GM21786 (cell line): ENCODE measurements at regions not wholly inside any gene's neighbourhood (a gene's known extent, or its start where the extent isn't known, plus 50 kb on each side); places are given as distances from the start of the nearest gene placed in this dataset.

Source experiments
- ATAC-seq: cut with Tn5 transposase; IDR thresholded peaks from one replicate; pipeline ENCODE4 v1.9.1; 2021; ENCODE audit not compliant: unreplicated experiment

- ATAC-seq, result no peak
Observed at GRCh38 chr2:200208041-200208440, 98.5 kb upstream of the SPATS2L start.

- ATAC-seq, result no peak
Observed at GRCh38 chr2:200209030-200209429, 97.5 kb upstream of the SPATS2L start.

DNA sequence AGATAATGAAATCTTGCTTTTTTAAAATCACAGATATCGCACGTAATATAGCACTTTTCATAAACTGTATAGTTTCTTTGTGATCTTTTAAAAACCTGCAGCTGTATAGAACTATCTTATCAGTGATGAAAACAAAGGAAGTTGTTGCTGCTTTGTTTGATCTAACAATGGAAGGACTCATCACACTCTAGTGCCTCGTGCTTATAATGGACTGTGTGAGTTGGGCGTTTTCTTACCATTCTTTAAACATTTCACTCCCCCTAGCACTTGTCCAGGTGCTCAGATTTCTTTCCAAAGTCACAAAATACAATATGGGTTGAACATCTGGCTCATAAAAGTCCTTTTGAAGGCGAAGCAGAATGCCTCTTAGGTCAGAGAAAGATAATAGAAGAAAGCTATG lies 94.8 kb upstream of the SPATS2L start:
- no peak for ATAC-seq

- no peak for ATAC-seq
Observed at GRCh38 chr2:200212862-200213425, 93.5 kb upstream of the SPATS2L start.

DNA sequence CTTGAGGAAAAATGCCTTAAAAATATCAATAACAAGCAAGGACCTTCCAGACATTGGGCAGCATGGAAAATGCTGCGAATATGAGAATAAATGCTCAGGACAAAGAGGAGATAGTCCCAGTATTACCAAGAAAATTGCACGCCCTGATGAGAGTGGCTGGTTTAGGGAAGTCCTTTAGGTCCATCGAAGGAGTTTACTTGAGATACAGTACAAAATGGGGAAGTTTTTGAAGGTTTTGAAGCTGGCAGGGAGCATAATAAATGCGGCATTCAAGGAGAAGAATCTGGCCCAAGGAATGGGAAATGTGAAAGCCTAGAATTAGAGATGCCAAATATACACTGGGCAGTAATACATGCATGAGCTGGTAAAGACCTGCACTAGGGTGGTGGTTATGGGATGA lies 90.2 kb upstream of the SPATS2L start:
- ATAC-seq, result no peak

DNA sequence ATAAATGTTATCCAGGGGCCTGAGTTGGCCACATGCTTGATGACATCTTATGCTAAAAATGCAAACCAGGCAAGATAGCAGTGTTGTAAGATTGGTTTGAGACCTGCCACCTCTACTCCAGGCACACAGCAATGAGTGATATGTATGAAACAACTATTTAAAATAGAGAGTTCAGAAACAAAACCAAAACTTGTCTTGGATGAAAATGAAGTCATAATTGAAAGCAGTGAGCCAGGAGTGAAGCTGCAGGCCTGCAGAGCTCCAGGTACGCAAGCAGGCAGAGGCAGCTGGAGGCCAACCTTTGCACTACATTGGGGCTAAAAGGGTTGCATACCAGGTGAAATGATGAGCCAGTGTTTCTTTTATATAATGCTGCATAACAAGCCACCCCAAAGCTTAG lies 89.2 kb upstream of the SPATS2L start:
- ATAC-seq, result no peak

GRCh38 chr2:200218645-200219044 lies 87.8 kb upstream of the SPATS2L start:
- no peak for ATAC-seq

- ATAC-seq, result no peak
Observed at GRCh38 chr2:200219309-200220113, 87.0 kb upstream of the SPATS2L start.

DNA sequence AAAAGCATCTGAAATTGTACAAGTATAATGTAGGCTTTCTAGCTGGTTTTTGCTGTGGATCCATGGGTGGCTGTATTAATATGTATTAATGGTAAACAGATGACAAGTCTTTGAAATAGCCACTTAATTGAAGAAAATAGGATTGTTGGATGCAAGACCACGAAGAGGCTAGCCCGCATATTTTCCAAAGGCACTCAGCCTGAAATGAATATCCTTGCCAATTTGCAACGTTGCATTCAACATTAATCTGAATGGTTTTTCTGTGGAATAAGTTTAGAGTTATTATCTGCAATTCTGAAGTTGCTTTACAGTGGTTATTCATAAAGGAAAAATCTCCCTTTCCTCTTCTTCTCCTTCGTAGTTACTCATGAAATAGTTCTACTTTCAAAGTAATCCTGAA lies 86.2 kb upstream of the SPATS2L start:
- no peak for ATAC-seq

- ATAC-seq, result no peak
Observed at GRCh38 chr2:200221055-200221955, 85.2 kb upstream of the SPATS2L start.

GRCh38 chr2:200222791-200223190 lies 83.7 kb upstream of the SPATS2L start:
- ATAC-seq, result no peak

DNA sequence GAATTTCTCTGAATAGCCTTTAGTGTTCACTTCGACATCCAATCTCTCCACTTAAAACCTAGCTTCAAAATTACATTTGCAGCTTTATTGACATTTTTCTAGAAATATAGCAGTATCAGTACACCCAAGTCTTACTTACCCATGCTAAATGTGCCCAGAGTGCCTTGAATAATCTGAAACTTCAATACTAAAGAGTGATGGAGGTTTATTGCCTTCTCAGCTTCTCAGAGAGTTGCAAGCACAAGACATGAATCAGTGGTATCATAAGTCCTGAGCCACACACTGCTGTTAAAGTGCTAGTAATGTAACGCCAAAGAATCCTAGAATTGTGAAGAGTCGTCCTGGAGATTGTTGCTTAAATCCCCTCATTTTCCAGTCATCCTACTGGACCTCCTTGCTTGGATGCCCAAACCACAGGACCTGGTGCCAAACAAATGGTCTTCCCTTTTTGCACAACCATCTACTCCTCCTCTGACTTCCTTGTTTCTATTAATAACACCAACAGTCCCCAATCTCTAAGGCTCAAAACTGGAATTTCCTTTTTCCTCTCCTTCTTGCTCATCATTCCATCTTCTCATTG lies 83.2 kb upstream of the SPATS2L start:
- ATAC-seq, result no peak

DNA sequence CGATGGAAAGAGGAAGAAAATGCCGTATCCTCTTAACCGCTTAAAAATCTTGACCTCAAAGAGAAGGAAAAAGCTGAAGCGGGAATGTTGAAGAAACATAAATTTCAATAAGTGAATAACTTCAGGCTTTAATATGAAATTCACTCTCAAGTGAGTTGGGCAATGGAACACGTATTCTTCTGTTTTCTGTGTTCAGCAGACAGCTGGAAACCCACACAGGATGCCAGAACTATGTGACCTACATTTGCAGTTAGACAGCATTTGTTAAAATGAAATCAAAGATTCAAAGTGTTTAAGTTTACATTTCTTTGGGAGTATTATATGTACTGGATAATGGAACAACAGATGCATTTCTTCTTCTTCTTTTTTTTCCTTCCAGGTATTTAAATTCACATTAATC lies 80.5 kb upstream of the SPATS2L start:
- ATAC-seq, result no peak

DNA sequence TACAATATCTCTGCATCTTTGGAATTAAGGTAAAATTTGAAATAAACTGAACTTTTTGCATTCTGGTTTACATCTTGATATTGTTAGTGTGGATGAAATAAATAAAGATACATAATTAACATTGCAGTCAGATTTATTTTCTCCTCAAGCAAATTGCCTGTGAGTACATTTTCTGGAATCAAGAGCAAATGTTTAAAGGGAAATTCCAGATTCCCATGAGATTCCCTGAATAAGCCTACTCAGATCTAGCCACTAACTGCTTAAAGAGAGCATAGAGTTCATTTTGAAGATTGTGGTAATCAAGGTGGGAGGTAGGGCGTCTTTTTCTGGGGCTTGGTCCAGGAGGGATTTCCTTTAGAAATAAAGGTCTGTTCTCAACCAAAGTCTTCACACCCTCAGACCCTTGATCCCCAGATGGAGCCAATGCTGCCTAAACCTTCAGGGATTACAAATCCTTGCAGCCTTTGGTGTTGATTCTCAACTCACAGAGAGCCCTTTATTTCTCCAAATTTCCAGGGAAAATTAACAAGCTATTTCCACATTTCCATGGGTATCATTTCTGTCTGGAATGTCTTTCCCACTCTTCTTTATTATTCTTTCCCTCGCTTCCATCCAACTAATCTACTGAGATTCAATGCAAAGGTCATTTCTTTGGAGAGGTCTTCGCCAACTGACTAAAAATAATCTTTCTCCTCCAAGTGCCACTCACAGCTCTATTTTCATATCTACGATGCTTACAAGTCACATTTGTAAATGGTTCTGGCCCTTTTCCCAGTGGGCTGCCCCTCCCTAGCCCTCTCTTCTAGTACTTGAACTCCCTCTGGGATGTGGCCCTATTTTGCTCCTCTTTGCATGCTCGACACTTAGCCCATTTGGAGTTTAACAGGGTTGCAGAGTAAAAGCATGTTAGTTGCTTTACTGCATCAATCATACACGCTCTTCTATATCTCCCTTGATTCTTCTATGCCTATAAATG lies 79.8 kb upstream of the SPATS2L start:
- ATAC-seq, result no peak

DNA sequence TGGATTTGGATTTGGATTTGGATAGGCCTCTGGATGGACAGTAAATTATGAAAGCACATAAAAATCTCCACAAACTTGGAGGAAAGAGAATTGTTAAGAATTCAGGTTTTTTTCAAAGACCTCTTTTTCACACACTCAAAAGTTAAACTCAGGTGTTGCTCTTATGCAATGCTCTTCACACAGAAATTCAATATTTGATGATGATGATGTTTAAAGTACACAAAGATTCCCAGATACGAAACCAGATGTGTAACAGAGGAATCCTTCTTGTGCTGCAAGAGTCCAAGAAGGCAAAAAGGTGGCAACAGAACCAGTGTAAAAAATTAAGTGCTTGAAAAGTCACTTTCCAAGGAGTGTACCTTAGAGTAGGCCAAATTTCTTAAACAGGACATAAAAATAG lies 75.8 kb upstream of the SPATS2L start:
- no peak for ATAC-seq

- ATAC-seq, result no peak
Observed at GRCh38 chr2:200235533-200235932, 71.0 kb upstream of the SPATS2L start.

- no peak for ATAC-seq
Observed at GRCh38 chr2:200239216-200239615, 67.3 kb upstream of the SPATS2L start.

DNA sequence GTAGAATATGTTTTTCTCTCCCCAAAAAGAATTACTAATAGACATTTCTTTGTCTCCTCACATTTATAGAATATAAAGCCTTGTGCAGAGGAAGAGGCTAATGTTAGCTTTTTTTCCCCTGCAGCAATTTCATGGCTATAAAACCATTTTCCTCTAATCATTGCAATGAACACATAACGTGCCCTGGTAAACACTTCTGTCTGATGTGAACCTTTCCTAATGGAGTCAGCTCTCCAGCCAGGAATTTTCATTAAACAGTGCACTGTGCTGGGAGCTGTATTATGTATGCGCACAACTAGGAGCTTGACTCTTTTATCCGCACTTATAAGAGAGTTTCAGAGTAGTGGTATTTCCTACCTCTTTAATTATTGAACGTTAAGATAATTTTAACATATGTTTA lies 63.9 kb upstream of the SPATS2L start:
- no peak for ATAC-seq

DNA sequence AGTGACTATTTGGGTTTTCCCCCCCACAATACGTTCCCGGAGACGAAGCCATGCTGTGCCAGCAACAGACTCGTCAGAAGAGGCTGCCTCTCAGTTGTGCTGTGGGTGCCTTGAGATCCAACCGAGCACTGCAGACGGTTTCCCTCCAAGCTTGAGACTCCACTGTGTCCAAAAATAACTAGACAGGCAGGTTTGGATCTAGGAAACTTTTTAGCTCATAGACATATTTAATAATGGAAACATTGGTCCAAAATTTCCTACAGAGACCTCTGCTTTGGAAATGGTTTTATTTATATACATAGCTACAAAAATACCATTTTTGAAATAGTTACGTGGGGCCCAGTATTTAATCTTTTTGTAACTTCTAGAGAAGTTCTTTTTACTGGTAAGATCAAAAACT lies 63.1 kb upstream of the SPATS2L start:
- no peak for ATAC-seq

GRCh38 chr2:200244111-200244510 lies 62.4 kb upstream of the SPATS2L start:
- ATAC-seq, result no peak
